GM19438 (cell line): ENCODE measurements at regions not wholly inside any gene's neighbourhood (a gene's known extent, or its start where the extent isn't known, plus 50 kb on each side); places are given as distances from the start of the nearest gene placed in this dataset.

Source experiments
- ATAC-seq: cut with Tn5 transposase; IDR thresholded peaks from one replicate; pipeline ENCODE4 v1.9.1; 2021; ENCODE audit warnings: low read depth; ENCODE audit not compliant: unreplicated experiment

DNA sequence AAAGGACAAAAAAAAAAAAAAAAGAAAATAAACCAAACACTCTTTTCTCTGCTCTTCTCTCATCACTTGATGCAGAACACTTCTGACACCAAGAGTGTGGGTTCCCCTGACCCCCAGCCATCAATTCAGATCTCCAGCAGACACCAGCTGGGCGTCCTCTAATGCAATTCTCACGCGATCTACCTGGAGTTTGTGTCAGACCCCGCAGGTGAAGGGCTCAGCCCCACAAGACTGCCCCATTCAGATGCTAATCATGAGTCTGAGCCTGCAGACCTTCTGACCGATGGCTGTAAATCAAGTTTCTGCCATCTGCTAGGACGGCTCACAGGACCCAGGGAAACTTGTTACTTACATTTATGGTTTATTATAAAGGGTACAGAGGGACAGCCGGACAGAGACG, 133.6 kb upstream of the C1orf174 start:
- ATAC-seq: no peak

DNA sequence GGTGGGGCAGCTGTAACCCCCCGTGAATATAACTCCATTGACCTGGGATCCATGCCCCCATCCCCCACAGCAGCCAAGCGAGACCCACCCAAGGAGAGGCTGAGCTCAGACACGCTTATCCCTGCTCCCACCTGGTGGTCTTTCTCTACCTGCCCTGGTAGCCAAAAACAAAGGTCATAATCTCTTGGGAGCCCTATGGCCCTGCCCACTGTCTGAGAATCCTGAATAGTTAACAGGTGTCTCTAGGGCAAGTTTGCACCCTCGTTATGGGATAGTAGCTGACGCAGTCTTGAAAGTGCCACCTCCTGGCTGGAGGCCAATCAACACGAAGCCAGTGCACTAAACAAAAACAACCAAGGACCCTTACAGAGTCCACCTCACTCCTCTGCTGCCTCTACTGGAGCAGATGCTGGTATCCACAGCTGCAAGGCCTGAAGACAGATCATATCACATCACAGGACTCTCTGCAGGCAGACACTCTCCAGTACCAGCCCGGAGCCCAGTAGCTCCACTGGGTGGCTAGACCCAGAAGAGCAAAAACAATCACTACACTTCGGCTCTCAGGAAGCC, 134.3 kb upstream of the C1orf174 start:
- ATAC-seq: no peak

DNA sequence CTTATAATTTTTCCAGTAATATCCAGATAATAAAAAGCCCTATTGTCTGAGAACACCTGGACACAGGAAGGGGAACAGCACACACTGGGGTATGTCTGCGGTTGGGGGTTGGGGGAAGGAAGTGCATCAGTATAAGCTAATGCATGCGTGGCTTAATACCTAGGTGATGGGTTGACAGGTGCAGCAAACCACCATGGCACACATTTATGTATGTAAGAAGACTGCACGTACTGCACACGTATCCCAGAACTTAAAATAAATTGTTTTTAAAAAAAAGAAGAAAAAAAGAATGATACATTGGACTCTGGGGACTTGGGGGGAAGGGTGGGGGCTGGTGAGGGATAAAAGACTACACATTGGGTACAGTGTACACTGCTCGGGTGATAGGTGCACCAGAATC, 144.9 kb upstream of the C1orf174 start:
- ATAC-seq: no peak

DNA sequence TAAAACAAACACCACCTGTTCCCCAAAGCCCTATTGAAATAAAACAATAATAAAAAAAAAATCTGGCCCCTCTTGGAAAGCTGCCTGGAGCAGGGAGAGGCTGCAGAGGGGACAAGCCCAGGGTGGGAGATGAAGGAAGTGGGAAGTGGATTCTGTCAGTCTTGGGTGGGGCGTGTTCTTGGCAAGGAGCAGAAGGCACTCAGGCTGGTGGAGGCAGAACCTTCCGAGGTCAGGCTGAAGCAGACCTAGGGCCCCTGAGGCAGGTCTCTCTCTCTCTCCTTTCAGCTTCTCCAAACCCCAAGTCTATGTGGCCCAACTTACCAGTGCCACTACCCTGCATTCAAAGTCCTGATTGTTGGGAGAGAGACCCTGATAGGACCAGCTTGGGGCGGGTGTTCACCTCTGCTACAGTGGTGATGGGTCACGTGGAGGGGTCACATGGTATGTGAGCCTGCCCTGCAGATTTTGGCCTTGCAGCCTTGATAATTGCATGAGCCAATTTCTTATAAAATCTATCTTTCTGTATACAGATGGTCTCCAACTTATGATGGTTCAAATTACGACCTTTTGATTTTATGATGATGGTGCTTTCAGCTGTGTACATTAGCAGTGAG, 145.4 kb upstream of the C1orf174 start:
- no peak for ATAC-seq

DNA sequence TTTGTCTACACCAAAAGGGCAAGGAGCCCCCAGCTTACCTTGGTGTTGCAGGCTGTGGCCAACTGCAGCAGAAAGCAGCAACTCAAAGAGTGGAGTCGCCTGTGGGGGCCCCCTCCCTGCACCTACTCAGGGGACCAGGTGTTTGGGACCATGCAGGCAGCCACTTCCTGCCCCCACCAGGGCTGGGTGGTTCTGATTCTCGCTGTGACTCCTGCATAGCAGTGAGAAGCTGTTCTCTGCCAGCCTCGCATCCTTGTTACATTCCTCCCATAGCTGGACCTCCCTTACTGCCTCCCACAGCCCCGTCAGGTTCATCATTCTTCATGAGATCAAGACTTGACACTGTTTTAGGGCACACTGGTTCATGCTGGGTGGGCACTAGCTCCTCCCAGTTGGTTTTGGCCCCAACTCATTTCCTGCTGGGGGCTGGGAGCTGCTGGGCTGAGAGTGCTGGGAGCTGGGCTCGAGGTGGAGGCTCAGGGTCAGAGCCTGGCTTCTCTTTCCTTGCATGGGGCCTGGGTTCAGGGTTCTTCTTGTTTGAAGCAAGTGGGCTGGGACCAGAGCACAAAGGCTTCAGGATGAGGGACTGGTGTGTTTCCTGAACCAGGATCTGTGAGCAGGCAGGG, 146.9 kb upstream of the C1orf174 start:
- ATAC-seq: no peak

DNA sequence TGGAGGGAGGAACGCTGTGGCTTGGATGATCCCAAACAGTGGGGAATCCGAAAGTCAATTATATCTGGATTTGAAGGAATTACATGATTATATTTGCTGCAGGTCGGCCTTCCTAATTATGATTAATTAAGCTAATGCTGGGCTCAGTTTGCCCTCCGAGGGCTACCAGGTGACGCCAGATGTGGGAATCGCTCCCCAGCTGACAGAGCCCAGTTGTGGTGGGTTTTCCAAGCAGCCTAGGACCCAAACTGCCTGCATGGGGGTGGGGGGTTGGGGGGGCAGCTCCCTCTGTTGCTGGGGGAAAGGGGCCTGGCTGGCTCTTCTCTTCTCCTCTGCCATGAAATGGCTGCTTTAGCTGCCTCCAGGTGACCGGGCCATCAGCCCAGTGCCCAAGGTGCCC, 147.6 kb upstream of the C1orf174 start:
- no peak for ATAC-seq

DNA sequence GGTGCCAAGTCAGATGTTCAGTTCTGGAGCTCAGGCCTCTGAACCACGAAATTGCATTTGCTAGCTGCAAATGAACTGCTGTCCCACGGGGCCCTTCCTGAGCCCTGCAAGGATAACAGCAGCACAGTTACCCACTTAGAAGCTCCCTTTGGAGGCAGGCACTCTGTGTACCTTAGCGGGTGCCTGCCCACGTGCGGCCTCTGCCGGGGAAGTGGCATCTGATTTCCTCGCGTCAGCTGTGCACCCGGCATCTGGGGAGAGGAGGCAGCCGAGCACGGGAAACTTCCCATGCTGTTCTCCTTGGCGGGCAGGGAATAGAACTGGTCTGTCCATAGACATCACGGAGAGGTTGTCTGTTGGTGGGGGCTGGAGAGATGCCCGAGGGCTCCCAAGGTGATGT, 148.0 kb upstream of the C1orf174 start:
- no peak for ATAC-seq

DNA sequence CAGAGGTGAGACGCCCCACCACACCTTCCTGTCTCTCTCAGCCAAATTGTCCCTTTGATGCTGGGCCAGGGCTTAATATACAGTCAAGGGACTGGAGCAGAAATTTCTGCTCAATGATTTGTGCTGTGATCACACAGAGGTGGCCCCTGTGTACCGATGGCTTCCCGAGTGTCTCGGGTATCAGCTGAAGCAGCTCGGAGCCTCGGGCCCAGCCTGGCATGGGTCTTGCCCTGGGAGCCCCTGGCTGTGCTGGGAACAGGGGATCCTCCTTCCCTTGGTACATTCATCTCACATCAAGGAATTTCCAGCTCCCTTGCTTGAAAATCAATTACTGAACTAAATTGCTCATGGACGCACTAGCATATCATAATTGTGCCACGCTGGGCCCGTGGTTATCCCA, 148.8 kb upstream of the C1orf174 start:
- ATAC-seq: no peak

DNA sequence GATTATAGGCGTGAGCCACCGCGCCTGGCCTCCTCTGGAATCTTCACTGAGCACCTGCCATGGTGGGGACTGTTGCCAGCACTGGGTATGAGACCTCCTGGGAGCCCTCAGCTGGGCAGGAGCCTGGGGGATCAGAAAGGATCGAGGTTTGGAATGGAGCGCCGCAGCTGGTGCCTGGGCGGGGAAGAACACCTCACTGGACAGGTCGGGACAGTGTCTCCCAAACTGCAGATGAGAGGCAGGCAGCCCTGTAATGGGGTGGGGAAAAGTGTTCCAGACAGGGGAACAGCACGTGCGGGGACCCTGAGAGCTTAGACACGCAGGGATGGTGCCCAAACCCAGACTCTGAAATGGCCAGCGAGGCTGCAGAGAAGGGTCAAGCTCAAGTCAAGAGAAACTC, 150.9 kb upstream of the C1orf174 start:
- ATAC-seq: no peak

DNA sequence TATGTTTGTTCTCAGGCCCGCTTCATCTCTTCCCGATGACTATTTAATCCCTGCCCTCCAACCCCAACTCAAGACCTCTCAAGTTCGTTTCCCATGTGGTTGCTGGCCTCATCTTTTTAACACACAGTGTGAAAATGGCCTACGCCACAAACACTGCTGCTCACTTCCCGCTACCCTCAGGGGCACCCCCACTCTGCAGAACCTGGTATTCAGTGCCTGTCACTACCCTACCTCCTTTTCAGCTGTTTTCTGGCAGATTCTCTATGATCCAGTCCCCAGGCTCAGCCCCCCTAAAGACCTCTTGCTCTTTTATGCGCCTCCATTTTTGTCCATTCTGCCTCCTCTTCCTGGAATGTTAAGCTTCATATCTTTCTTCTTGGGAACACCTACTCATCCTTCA, 152.6 kb upstream of the C1orf174 start:
- ATAC-seq: no peak

DNA sequence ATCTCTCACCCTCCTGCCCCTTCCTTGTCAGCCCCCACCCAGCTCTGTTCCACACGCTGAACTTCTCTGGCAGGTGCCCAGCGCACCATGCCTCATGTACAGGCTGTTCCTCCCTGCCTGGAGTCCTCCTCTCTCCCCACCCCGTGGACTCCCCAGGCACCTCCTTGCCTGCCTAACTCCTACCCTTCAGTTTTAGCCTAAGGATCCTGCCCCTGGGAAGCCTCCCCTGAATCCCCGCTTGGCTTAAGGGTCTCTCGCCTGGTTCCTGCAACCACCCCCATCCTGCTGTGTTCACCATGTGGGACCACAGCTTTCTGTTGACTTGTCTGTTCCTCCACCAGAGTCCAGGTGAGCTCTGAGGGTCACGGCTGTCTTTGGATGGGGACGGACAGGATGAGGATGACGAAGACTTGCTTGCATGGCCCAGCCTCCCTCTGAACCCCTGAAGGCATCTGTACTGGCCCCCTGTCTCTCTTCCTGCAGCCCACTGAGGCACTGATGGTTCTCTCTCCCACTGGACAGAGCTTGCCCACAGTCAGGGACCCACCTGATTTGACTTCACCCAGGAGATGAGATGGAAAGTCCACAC, 153.2 kb upstream of the C1orf174 start:
- ATAC-seq: no peak

DNA sequence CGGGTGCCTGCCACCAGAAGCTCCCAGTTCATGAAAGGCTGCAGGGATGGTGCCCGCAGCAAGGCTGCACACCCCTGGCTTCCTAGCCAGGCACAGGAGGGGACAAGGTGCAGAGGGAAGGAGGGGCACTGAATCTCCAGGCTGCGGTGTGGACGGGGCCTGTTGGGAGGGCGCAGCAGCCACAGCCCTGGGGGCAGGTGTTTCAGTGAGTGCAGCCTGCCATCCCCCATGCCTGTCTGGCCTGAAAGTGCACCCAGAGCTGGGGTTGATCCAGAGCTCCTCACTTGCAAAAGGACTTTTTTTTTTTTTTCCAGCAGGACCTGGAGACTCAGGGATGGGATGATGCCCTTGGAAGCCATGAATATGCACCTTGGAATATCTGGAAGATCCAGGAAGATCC, 153.7 kb upstream of the C1orf174 start:
- ATAC-seq: no peak

DNA sequence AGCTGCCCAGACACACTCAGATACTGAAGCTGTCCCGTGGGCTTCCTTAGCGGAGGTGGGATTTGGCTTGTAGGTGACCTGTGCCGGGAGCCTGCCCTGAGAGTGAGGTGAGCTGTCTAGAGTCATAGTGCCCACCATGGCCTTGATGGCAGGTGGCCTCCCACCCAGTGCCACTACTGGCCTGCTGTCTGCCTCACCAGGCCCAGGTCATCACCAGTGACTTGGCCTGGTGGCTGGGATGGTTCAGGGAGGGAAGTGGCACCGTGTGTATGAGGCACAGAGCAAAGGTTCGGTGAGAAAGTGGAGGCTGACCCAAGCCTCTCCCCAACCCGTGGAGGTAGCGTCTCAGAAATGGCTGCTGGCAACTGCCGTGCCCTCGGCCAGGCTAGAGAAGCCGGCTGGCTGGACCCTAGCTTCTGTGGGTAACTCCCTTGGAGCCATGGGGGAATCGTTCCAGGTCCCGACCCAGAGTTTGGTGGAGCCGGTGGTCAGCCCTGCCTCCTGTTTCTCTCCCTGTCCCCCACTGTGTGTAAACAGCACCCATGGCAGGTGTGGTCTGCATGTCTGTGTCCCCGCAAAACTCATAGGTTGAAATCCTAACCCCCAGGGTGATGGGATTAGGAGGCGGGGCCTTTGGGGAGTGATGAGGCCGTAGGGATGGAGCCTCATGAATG, 155.4 kb upstream of the C1orf174 start:
- no peak for ATAC-seq

DNA sequence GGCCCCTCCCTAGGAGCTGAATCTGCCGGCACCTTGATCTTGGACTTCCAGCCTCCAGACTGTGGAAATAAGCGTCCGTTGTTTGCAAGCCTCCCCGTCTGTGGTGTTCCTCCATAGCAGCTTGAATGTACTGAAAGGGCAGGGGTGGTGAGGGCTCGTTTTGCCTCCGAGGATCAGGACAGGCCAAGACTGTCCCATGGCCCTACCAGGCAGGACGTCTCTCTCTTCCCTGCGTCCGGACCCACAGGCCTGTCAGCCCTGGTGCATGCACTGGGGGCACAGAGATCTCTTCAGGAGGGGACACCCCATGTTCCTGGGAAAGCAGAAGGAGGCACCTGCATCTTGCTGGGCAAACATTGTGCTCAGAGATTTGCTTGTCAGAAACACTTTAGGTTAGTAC, 156.3 kb upstream of the C1orf174 start:
- no peak for ATAC-seq

DNA sequence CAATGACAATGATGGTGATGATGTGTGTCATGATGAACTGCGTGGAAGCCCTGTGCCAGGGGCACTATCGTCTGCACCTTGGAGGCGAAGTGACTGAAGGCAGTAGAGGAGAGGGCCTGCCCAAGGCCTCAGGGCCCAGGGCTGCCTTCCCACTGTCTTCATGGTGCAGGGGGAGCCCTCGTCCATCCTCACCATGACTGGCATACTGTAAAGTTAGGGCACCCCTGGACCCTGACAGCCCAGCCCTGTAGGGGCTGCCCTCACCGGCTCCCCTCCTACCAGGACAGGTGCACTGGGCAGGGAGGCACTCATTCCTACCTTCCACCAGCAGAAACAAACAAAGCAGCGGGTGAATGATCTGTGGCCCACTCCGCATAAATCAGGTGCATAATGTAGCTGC, 156.9 kb upstream of the C1orf174 start:
- ATAC-seq: no peak

DNA sequence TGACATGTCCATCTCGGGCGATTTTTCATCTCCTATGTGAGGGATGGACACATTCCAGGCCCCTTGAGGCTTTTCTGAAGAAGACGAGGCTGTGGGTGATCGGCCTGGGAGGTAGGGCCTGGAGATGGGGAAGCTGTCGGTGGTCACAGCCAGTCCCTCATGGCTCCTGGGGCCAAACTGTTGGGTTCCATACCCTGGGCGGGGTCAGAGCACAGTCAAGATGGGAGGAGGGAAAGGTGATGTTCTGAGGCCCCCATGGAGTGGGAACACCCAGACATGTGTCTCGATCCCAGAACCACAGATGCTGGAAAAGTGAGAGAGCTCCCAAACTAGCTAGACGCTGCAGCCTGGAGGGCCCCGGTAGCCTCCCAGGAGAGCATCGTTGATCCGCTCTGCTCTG, 157.5 kb upstream of the C1orf174 start:
- no peak for ATAC-seq

DNA sequence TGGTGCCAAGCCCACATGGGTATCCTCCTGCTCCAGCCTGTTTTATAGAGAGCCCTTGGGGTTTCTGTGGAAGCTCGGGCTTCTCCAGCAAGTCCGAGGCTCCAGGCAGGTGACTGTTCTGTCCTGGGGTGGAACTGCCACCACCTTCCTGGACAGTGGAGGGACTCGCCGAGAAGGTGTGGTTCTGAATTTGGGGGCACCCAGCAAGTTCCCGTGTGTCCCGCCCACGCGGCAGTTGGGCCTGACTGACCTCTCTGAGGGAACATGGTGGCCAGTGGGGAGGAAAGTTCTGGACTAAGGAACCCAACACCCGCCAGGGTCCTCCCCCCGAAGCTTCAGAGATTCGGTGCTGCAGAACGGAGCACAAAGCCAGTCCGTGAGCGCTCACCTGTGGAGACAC, 158.1 kb upstream of the C1orf174 start:
- ATAC-seq: no peak

DNA sequence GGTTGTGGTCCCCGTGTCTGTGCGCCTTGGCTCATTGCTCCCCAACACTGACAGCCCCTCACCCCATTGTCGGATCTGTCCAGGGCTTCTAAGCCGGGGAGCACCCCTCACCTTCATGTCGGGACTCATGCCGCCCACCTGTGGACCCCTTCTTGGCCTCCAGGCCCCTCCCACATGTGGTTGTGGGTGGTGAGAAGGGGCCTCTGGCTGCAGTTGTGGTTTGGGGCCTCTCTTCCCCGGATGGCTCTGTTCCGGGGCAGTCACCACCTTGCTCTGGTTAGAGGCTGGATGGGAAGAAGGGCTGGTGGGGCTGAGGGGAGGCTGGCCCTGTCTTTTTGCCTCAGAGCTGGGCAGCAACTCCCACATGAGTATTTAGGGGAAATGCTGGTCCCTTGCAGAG, 158.6 kb upstream of the C1orf174 start:
- no peak for ATAC-seq

DNA sequence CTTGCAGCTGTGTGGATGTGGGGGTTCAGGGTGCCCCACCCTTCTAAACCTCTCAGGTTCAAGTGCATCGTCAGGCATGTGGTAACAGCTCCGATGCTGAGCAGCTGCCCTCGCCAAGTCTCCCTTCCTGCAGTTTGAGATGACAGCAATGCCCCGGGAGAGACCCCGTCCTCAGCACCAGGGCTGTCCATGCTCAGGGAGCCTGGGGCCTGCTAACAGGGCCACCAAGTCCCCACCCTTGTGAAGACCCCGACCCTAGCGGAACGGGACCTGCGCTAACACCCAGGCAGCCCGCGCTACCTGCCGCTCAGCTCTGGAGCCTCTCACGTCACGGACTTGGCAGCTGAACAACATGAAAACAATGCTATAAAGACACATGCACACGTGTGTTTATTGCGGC, 159.2 kb upstream of the C1orf174 start:
- ATAC-seq: no peak

DNA sequence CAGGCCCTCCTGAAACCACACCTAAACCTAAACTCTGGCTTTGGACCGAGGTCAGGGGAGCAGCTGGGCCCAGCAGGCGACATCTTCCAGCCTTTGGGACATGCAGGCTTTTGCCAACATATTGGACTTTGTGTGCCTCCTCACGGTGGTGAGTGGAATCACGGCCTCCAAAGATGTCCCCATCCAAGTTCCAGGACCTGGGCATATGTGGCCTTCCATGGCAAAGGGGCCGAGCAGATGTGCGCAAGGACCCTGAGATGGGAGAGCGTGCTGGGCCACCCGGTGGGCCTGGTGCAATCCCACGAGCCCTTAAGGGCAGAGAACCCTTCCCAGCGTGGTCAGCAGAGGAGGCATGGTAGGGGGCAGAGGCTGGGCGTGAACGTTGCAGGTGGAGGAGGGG, 160.8 kb upstream of the C1orf174 start:
- no peak for ATAC-seq

DNA sequence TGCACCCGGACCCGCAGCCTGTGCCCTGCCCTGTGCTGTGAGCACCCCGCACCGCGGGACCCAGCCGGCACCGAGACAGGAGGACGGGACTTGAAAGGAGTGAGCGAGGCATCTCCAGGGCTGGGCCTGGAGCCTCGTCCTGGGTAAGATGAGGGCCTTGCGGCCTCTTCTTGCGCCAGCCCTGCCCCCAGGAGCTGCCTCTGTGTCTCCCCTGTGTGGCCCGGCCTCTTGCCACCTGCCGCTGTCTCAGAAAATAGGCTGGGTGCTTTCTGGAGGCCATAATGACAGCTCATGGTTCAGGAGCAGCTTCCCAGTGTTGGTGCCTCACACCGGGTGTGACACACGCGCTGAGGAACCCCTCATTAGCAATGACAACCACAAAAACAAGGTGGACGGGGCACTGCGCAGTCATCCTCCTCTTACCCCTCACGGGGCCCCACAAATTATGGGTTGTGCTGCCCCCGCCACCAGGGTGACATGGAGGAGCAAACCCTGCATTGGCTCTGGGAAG, 161.5 kb upstream of the C1orf174 start:
- ATAC-seq: no peak
